Activated naive CD4-positive, alpha-beta T cell treated with anti-CD3 and anti-CD28 coated beads, Interleukin-2, amount 50 U/mL, for 24 hours (primary cell): ENCODE measurements at regions not wholly inside any gene's neighbourhood (a gene's known extent, or its start where the extent isn't known, plus 50 kb on each side); places are given as distances from the start of the nearest gene placed in this dataset.

Experiments
- H3K27ac Mint-ChIP-seq: one replicate; pipeline ENCODE4 v1.8.0; 2021; ENCODE audit warnings: mild to moderate bottlenecking, mixed read lengths
- H3K27me3 Mint-ChIP-seq: one replicate; pipeline ENCODE4 v1.8.0; 2021; ENCODE audit warnings: mixed read lengths
- H3K36me3 Mint-ChIP-seq: one replicate; pipeline ENCODE4 v1.8.0; 2021; ENCODE audit warnings: mixed read lengths
- H3K4me1 Mint-ChIP-seq: one replicate; pipeline ENCODE4 v1.8.0; 2021; ENCODE audit warnings: mixed read lengths
- H3K4me3 Mint-ChIP-seq: one replicate; pipeline ENCODE4 v1.8.0; 2021; ENCODE audit warnings: mild to moderate bottlenecking, mixed read lengths
- H3K9me3 Mint-ChIP-seq: one replicate; pipeline ENCODE4 v1.8.0; 2021; ENCODE audit warnings: mixed read lengths

GRCh38 chr10:3902809-3903410 is 117.9 kb upstream of the KLF6 start:
- no peak overlapping the region for H3K4me3 Mint-ChIP-seq
- no peaks in the 10 kb centered on the region for H3K9me3 Mint-ChIP-seq
- no peak overlapping the region for H3K27ac Mint-ChIP-seq
- no peaks in the 10 kb centered on the region for H3K27me3 Mint-ChIP-seq
- H3K36me3 Mint-ChIP-seq = no peaks in the 10 kb centered on the region
- H3K4me1 Mint-ChIP-seq = peaks cover 12% of the 10 kb centered on the region

GRCh38 chr10:3902054-3902808 is 117.2 kb upstream of the KLF6 start:
- peak overlapping the region; percentile 15 for H3K27ac Mint-ChIP-seq
- H3K27me3 Mint-ChIP-seq = no peaks in the 10 kb centered on the region
- no peaks in the 10 kb centered on the region for H3K36me3 Mint-ChIP-seq
- peaks cover 12% of the 10 kb centered on the region for H3K4me1 Mint-ChIP-seq
- H3K4me3 Mint-ChIP-seq = no peak overlapping the region
- H3K9me3 Mint-ChIP-seq = no peaks in the 10 kb centered on the region

- Mint-ChIP-seq H3K4me3 (no peak overlapping the region), H3K9me3 (no peaks in the 10 kb centered on the region), H3K4me1 (peaks cover 12% of the 10 kb centered on the region), H3K27me3 (no peaks in the 10 kb centered on the region), H3K27ac (no peak overlapping the region), H3K36me3 (no peaks in the 10 kb centered on the region)
These were observed 116.4 kb upstream of the KLF6 start for GRCh38 chr10:3901370-3901769.

DNA sequence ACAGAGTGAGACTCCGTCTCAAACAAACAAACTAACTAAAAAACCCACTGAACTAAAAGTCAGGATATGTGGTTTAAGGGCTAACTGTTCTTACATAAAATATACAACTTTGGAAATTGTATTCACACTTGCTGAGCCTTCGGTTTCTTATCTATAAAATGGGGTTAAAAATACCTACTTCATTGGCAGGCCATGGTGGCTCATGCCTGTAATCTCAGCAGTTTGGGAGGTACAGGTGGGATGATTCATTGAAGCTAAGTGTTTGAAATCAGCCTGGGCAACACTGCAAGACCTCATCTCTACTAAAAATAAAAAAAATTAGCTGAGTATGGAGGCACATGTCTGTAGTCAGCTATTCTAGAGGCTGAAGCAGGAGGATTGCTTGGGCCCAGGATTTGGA is 115.4 kb upstream of the KLF6 start:
- Mint-ChIP-seq H3K36me3 (no peaks in the 10 kb centered on the region), H3K27ac (no peak overlapping the region), H3K4me1 (peaks cover 12% of the 10 kb centered on the region), H3K27me3 (no peaks in the 10 kb centered on the region), H3K4me3 (no peak overlapping the region), H3K9me3 (no peaks in the 10 kb centered on the region)

- no peaks in the 10 kb centered on the region for H3K27me3 Mint-ChIP-seq
- H3K4me3 Mint-ChIP-seq = no peak overlapping the region
- no peaks in the 10 kb centered on the region for H3K9me3 Mint-ChIP-seq
- no peaks in the 10 kb centered on the region for H3K36me3 Mint-ChIP-seq
- H3K4me1 Mint-ChIP-seq = peaks cover 12% of the 10 kb centered on the region
- no peak overlapping the region for H3K27ac Mint-ChIP-seq
These were observed 113.8 kb upstream of the KLF6 start for GRCh38 chr10:3898821-3899220.

DNA sequence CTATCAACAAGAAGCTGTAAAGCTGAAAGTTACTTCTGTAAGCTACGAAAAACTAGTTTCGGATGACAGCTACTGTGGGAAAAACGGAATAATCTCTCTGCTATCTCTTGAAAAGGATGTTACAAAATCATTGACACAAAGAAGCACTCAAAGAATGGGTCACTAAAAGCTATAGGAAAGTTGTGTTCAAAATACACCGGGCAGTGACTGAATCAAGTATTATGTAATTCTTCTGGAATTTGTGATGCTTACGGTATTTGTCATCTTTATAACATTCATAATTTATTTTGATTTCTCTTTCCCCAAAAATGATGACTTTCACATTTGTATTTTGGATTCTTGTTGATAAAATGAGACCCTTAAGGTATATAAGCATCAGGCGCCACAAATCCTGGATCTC is 112.1 kb upstream of the KLF6 start:
- Mint-ChIP-seq H3K4me1 (peaks cover 19% of the 10 kb centered on the region), H3K27ac (no peak overlapping the region), H3K9me3 (no peaks in the 10 kb centered on the region), H3K36me3 (no peaks in the 10 kb centered on the region), H3K4me3 (no peak overlapping the region), H3K27me3 (no peaks in the 10 kb centered on the region)

- no peaks in the 10 kb centered on the region for H3K36me3 Mint-ChIP-seq
- no peak overlapping the region for H3K27ac Mint-ChIP-seq
- peaks cover 18% of the 10 kb centered on the region for H3K4me1 Mint-ChIP-seq
- no peaks in the 10 kb centered on the region for H3K9me3 Mint-ChIP-seq
- no peak overlapping the region for H3K4me3 Mint-ChIP-seq
- H3K27me3 Mint-ChIP-seq = no peaks in the 10 kb centered on the region
These were observed 111.2 kb upstream of the KLF6 start for GRCh38 chr10:3896161-3896560.

GRCh38 chr10:3895045-3895631 is 110.1 kb upstream of the KLF6 start:
- Mint-ChIP-seq H3K4me1 (peaks cover 19% of the 10 kb centered on the region), H3K4me3 (no peak overlapping the region), H3K27ac (peak overlapping the region; percentile 41), H3K9me3 (no peaks in the 10 kb centered on the region), H3K36me3 (no peaks in the 10 kb centered on the region), H3K27me3 (no peaks in the 10 kb centered on the region)

GRCh38 chr10:3893901-3894563 is 109.0 kb upstream of the KLF6 start:
- Mint-ChIP-seq H3K27me3 (no peaks in the 10 kb centered on the region), H3K4me1 (peaks cover 19% of the 10 kb centered on the region), H3K4me3 (no peak overlapping the region), H3K9me3 (no peaks in the 10 kb centered on the region), H3K36me3 (no peaks in the 10 kb centered on the region), H3K27ac (no peak overlapping the region)

GRCh38 chr10:3892440-3893425 is 107.7 kb upstream of the KLF6 start:
- Mint-ChIP-seq H3K27me3 (no peaks in the 10 kb centered on the region), H3K4me1 (peaks cover 19% of the 10 kb centered on the region), H3K27ac (no peak overlapping the region), H3K4me3 (no peak overlapping the region), H3K9me3 (no peaks in the 10 kb centered on the region), H3K36me3 (no peaks in the 10 kb centered on the region)

DNA sequence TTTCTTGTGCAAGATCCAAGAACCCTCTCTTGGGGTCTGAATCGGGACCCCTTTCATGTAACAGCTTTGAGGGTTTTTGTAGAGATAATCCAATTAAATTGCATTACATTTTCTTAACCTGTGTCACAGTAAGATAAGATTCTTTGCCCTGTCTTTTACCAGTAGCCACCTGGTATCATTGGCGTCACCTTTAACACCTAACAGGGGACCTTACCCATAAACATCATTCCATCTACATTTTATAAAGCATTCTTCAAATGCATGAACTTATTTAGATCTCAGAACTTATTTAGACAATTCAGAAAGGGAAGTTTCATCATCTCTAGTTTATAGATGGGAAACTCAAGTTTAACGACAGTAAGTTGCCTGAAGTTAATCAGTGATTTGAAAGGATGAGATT is 106.4 kb upstream of the KLF6 start:
- H3K27ac Mint-ChIP-seq = no peak overlapping the region
- peaks cover 19% of the 10 kb centered on the region for H3K4me1 Mint-ChIP-seq
- no peak overlapping the region for H3K4me3 Mint-ChIP-seq
- H3K36me3 Mint-ChIP-seq = no peaks in the 10 kb centered on the region
- H3K9me3 Mint-ChIP-seq = no peaks in the 10 kb centered on the region
- no peaks in the 10 kb centered on the region for H3K27me3 Mint-ChIP-seq

DNA sequence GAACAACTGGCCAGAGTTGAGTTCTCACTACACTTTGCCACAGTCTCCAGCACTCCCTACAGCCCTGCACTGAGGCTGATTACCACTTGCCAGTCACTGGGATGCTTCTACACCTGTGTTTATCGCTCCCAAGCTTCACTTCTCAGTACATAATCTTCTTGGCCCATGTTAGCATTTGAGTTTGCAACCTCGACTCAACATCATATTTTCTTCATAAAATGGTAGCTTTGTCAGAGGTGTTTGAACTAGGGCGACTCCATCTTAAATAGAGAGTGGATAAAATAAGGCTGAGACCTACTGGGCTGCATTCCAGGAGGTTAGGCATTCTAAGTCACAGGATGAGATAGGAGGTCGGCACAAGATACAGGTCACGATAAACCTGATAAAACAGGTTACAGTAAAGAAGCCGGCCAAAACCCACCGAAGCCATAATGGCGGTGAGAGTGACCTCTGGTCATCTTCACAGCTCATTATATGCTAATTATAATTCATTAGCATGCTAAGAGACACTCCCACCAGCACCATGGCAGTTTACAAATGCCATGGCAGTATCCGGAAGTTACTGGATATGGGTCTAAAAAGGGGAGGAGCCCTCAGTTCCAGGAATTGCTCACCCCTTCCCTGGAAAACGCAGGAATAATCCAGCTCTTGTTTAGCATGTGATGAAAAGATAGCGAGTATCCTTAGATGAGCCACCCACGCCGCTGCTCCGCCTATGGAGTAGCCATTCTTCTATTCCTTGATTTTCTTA is 105.8 kb upstream of the KLF6 start:
- Mint-ChIP-seq H3K4me1 (peaks cover 19% of the 10 kb centered on the region), H3K36me3 (no peaks in the 10 kb centered on the region), H3K27ac (no peak overlapping the region), H3K4me3 (no peak overlapping the region), H3K27me3 (no peaks in the 10 kb centered on the region), H3K9me3 (no peaks in the 10 kb centered on the region)

DNA sequence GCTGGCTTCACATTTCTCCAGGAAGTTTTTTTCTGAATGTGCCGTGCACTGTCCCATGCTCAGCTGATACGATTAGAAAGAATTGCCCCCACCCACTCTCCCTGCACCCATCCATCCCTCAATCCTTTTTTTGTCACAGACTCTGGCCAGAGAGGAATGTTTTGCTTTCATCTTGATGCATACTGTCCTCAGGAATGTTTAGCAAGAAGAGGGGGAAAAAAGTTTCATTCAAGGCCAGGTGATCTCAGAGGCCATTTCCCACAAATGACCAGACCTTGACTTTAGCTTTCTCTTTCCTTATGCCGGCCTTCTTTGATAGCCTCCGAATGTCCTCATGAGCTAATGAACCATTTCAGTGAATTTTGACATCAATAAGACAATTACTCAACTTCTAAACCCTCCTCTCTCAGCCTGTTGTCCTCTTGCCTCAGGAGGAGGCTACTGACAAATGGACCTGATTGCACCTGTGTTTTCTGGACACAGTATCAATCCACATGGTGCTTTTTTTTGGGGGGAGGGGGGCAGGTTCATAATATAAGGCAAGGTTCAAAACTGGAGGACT is 105.0 kb upstream of the KLF6 start:
- H3K4me3 Mint-ChIP-seq = no peak overlapping the region
- H3K27ac Mint-ChIP-seq = no peak overlapping the region
- no peaks in the 10 kb centered on the region for H3K36me3 Mint-ChIP-seq
- H3K4me1 Mint-ChIP-seq = peaks cover 19% of the 10 kb centered on the region
- H3K9me3 Mint-ChIP-seq = no peaks in the 10 kb centered on the region
- no peaks in the 10 kb centered on the region for H3K27me3 Mint-ChIP-seq

GRCh38 chr10:3887885-3888476 is 103.0 kb upstream of the KLF6 start:
- Mint-ChIP-seq H3K9me3 (no peaks in the 10 kb centered on the region), H3K36me3 (no peaks in the 10 kb centered on the region), H3K4me1 (peaks cover 24% of the 10 kb centered on the region), H3K27ac (no peak overlapping the region), H3K27me3 (no peaks in the 10 kb centered on the region), H3K4me3 (no peak overlapping the region)
